Neutrophil (primary cell): ENCODE measurements at regions not wholly inside any gene's neighbourhood (a gene's known extent, or its start where the extent isn't known, plus 50 kb on each side); places are given as distances from the start of the nearest gene placed in this dataset.

Experiments used
- H3K27ac ChIP-seq: fragments of 200-600 bp; sonication (generic); 2 replicates; pipeline ENCODE4 v1.5.1; 2016; ENCODE audit warnings: mild to moderate bottlenecking, moderate library complexity
- H3K27me3 ChIP-seq: fragments of 200-600 bp; sonication (generic); 2 replicates; pipeline ENCODE4 v1.6.0; 2016; ENCODE audit warnings: mild to moderate bottlenecking
- H3K36me3 ChIP-seq: fragments of 200-600 bp; sonication (generic); 2 replicates; pipeline ENCODE4 v1.5.1; 2017
- H3K4me1 ChIP-seq, 2 experiments: fragments of 200-600 bp in 1 of 2; sonication (generic) in 1 of 2; 1 replicate in 1 of 2; 2 replicates in 1 of 2; pipeline versions ENCODE4 v1.5.1 to v1.6.1; 2013 to 2016; ENCODE audit warnings: low read depth in 1 of 2, low read length in 1 of 2, mild to moderate bottlenecking in 1 of 2, moderate library complexity in 1 of 2; ENCODE audit not compliant: control insufficient read depth in 1 of 2, insufficient read depth in 1 of 2
- H3K4me3 ChIP-seq, 2 experiments: fragments of 200-600 bp in 1 of 2; sonication (generic) in 1 of 2; 1 replicate in 1 of 2; 2 replicates in 1 of 2; pipeline ENCODE4 v1.5.1; 2013 to 2016; ENCODE audit warnings: low read depth in 1 of 2, low read length in 1 of 2, mild to moderate bottlenecking in 1 of 2, moderate library complexity in 1 of 2
- H3K9me3 ChIP-seq: fragments of 200-600 bp; sonication (generic); 2 replicates; pipeline ENCODE4 v1.5.1; 2016
- CTCF ChIP-seq: fragments of 200-600 bp; sonication (generic); IDR thresholded peaks from 2 replicates; pipeline ENCODE4 v1.5.1; 2016; ENCODE audit warnings: antibody characterized with exemption

GRCh38 chr5:2182020-2182419, 299.3 kb upstream of the IRX4 start:
- Histone ChIP-seq H3K4me1 (no peaks in the 10 kb centered on the region), H3K27me3 (no peaks in the 10 kb centered on the region), H3K9me3 (no peaks in the 10 kb centered on the region), H3K36me3 (no peaks in the 10 kb centered on the region), H3K4me3 (no peak overlapping the region), H3K27ac (no peak overlapping the region)
- TF ChIP-seq CTCF = no peak

- no peak for TF ChIP-seq CTCF
- Histone ChIP-seq H3K27me3 (no peaks in the 10 kb centered on the region), H3K4me3 (no peak overlapping the region), H3K9me3 (no peaks in the 10 kb centered on the region), H3K4me1 (no peaks in the 10 kb centered on the region), H3K27ac (no peak overlapping the region), H3K36me3 (no peaks in the 10 kb centered on the region)
Measured at GRCh38 chr5:2181557-2181956, 298.8 kb upstream of the IRX4 start.

- Histone ChIP-seq H3K9me3 (no peaks in the 10 kb centered on the region), H3K4me1 (no peaks in the 10 kb centered on the region), H3K27ac (no peak overlapping the region), H3K27me3 (no peaks in the 10 kb centered on the region), H3K4me3 (no peak overlapping the region), H3K36me3 (no peaks in the 10 kb centered on the region)
- TF ChIP-seq CTCF = no peak
Measured at GRCh38 chr5:2181149-2181548, 298.4 kb upstream of the IRX4 start.

- Histone ChIP-seq H3K36me3 (no peaks in the 10 kb centered on the region), H3K4me3 (no peak overlapping the region), H3K27ac (no peak overlapping the region), H3K4me1 (no peaks in the 10 kb centered on the region), H3K9me3 (no peaks in the 10 kb centered on the region), H3K27me3 (no peaks in the 10 kb centered on the region)
- no peak for TF ChIP-seq CTCF
Measured at GRCh38 chr5:2180456-2180855, 297.7 kb upstream of the IRX4 start.

GRCh38 chr5:2179861-2180260, 297.1 kb upstream of the IRX4 start:
- Histone ChIP-seq H3K4me1 (no peaks in the 10 kb centered on the region), H3K27ac (no peak overlapping the region), H3K4me3 (no peak overlapping the region), H3K27me3 (no peaks in the 10 kb centered on the region), H3K9me3 (no peaks in the 10 kb centered on the region), H3K36me3 (no peaks in the 10 kb centered on the region)
- no peak for TF ChIP-seq CTCF

- peaks cover under 1% of the 10 kb centered on the region for H3K27me3 ChIP-seq
- H3K36me3 ChIP-seq = no peaks in the 10 kb centered on the region
- no peaks in the 10 kb centered on the region for H3K4me1 ChIP-seq
- no peak overlapping the region for H3K27ac ChIP-seq
- H3K9me3 ChIP-seq = no peaks in the 10 kb centered on the region
- no peak overlapping the region for H3K4me3 ChIP-seq
- TF ChIP-seq CTCF = no peak
Measured at GRCh38 chr5:2178528-2178927, 295.8 kb upstream of the IRX4 start.
